ENCODE measurements at regions not wholly inside any gene's neighbourhood (a gene's known extent, or its start where the extent isn't known, plus 50 kb on each side); places are given as distances from the start of the nearest gene placed in this dataset.

GRCh38 chr1:14546416-14546815, 52.1 kb upstream of the KAZN start:
- Histone ChIP-seq H3K27ac (replicated peaks) (no peak overlapping the region), H3K4me3 (replicated peaks; ENCODE audit: insufficient read depth, low read length) (no peak overlapping the region), H3K27me3 (ENCODE audit: insufficient read depth, poor library complexity, severe bottlenecking) (no peaks in the 10 kb centered on the region)
- TF ChIP-seq REST (IDR thresholded peaks at IDR 0.05; ENCODE audit: insufficient replicate concordance, low read depth) (no peak), CTCF (IDR thresholded peaks at IDR 0.05; ENCODE audit: insufficient read depth, low read length) (no peak), POLR2AphosphoS5 (IDR thresholded peaks at IDR 0.05; ENCODE audit: low read depth) (no peak), GABPA (IDR thresholded peaks at IDR 0.05; ENCODE audit: low read depth) (no peak), SPI1 (IDR thresholded peaks at IDR 0.05; ENCODE audit: borderline replicate concordance, low read depth) (no peak)
- DNase-seq (ENCODE audit: low read depth in 1 of 2, low spot score in 1 of 2): no peak
